Ishikawa (cell line): ENCODE measurements at regions not wholly inside any gene's neighbourhood (a gene's known extent, or its start where the extent isn't known, plus 50 kb on each side); places are given as distances from the start of the nearest gene placed in this dataset.

Experiments used
- CEBPB ChIP-seq: IDR thresholded peaks from 2 replicates; pipeline ENCODE4 v1.6.1; 2012
- EGR1 ChIP-seq: IDR thresholded peaks from 2 replicates; pipeline ENCODE4 v1.6.1; 2012
- EP300 ChIP-seq: IDR thresholded peaks from 2 replicates; pipeline ENCODE4 v1.6.1; 2012; ENCODE audit warnings: borderline replicate concordance
- RAD21 ChIP-seq: IDR thresholded peaks from 2 replicates; pipeline ENCODE4 v1.6.1; 2012; ENCODE audit warnings: low read depth
- TF ChIP-seq, protein P1 (sequence below): IDR thresholded peaks from 2 replicates; pipeline ENCODE4 v1.6.1; 2012; ENCODE audit warnings: low read depth, mild to moderate bottlenecking
- TF ChIP-seq, protein P2 (sequence below): IDR thresholded peaks from 2 replicates; pipeline ENCODE4 v1.6.1; 2012

DNA sequence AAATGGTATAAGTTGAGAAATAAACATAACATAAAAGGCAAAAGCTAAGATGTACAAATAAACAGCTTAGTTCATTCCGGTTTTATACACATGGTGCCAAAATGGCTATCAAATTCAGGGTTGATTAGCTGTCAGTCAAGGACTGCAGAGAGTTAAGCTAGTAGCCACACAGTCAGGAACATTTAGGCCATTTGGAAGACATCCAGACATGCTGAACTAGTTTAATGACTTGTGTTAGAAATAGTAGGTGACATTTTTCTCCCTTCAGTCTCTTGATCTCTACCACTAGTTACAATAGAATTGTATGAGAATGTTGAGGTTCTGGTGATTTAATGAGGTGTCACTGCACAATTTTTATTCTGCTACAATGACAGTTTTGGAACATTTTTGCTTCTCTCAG is 394.4 kb upstream of the SPHKAP start:
- no peak for TF ChIP-seq EGR1
- TF ChIP-seq, protein P1, sequence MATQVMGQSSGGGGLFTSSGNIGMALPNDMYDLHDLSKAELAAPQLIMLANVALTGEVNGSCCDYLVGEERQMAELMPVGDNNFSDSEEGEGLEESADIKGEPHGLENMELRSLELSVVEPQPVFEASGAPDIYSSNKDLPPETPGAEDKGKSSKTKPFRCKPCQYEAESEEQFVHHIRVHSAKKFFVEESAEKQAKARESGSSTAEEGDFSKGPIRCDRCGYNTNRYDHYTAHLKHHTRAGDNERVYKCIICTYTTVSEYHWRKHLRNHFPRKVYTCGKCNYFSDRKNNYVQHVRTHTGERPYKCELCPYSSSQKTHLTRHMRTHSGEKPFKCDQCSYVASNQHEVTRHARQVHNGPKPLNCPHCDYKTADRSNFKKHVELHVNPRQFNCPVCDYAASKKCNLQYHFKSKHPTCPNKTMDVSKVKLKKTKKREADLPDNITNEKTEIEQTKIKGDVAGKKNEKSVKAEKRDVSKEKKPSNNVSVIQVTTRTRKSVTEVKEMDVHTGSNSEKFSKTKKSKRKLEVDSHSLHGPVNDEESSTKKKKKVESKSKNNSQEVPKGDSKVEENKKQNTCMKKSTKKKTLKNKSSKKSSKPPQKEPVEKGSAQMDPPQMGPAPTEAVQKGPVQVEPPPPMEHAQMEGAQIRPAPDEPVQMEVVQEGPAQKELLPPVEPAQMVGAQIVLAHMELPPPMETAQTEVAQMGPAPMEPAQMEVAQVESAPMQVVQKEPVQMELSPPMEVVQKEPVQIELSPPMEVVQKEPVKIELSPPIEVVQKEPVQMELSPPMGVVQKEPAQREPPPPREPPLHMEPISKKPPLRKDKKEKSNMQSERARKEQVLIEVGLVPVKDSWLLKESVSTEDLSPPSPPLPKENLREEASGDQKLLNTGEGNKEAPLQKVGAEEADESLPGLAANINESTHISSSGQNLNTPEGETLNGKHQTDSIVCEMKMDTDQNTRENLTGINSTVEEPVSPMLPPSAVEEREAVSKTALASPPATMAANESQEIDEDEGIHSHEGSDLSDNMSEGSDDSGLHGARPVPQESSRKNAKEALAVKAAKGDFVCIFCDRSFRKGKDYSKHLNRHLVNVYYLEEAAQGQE: no peak
- TF ChIP-seq RAD21: no peak
- TF ChIP-seq EP300: no peak
- no peak for TF ChIP-seq CEBPB
- TF ChIP-seq, protein P2, sequence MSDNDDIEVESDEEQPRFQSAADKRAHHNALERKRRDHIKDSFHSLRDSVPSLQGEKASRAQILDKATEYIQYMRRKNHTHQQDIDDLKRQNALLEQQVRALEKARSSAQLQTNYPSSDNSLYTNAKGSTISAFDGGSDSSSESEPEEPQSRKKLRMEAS: no peak
